CD14-positive monocyte (primary cell): ENCODE measurements at regions not wholly inside any gene's neighbourhood (a gene's known extent, or its start where the extent isn't known, plus 50 kb on each side); places are given as distances from the start of the nearest gene placed in this dataset.

Source experiments
- DNase-seq, 3 donors: peaks; one replicate each; pipeline ENCODE4 v3.0.0-alpha.2; 2011 to 2022
- H2AFZ ChIP-seq: 2 replicates; pipeline ENCODE4 v1.6.0; 2012; ENCODE audit warnings: mild to moderate bottlenecking, low read depth, low read length, inconsistent platforms; ENCODE audit not compliant: insufficient read depth, poor library complexity, severe bottlenecking
- H3K27ac ChIP-seq, 2 donors: 1 replicate in 1 of 2; 2 replicates in 1 of 2; pipeline ENCODE4 v1.5.1; 2012 to 2013; ENCODE audit warnings: low read length in 2 of 2, control low read depth in 1 of 2, inconsistent platforms in 1 of 2, low read depth in 1 of 2, mild to moderate bottlenecking in 1 of 2
- H3K27me3 ChIP-seq, 2 donors: one replicate each; pipeline versions ENCODE4 v1.6.0 to v1.6.1; 2011 to 2013; ENCODE audit warnings: low read length in 2 of 2; ENCODE audit not compliant: control insufficient read depth in 2 of 2, insufficient read depth in 2 of 2
- H3K36me3 ChIP-seq, 2 donors: replicated peaks in 1 of 2; 1 replicate in 1 of 2; 2 replicates in 1 of 2; pipeline versions ENCODE4 v1.5.1 to v1.6.1; 2012 to 2013; ENCODE audit warnings: low read length in 2 of 2, control low read depth in 1 of 2, inconsistent platforms in 1 of 2, mild to moderate bottlenecking in 1 of 2; ENCODE audit not compliant: insufficient read depth in 2 of 2, control insufficient read depth in 1 of 2
- H3K4me1 ChIP-seq, 2 donors: 1 replicate in 1 of 2; 2 replicates in 1 of 2; pipeline versions ENCODE4 v1.5.1 to v1.6.1; 2012 to 2013; ENCODE audit warnings: low read length in 2 of 2, control low read depth in 1 of 2, inconsistent platforms in 1 of 2, mild to moderate bottlenecking in 1 of 2, moderate library complexity in 1 of 2; ENCODE audit not compliant: insufficient read depth in 2 of 2, control insufficient read depth in 1 of 2
- H3K4me2 ChIP-seq: replicated peaks from 2 replicates; pipeline ENCODE3; 2012; ENCODE audit warnings: low read length, moderate library complexity, mild to moderate bottlenecking; ENCODE audit not compliant: poor library complexity, severe bottlenecking; ENCODE audit errors: extremely low read depth
- H3K4me3 ChIP-seq, 3 experiments: fragments of 200-600 bp in 1 of 3; sonication (generic) in 1 of 3; replicated peaks in 1 of 3; 1 replicate in 2 of 3; 2 replicates in 1 of 3; pipeline ENCODE4 v1.5.1; 2011 to 2013; ENCODE audit warnings: low read length in 3 of 3, mild to moderate bottlenecking in 3 of 3, control low read depth in 2 of 3, low read depth in 2 of 3, inconsistent platforms in 1 of 3, moderate library complexity in 1 of 3
- H3K79me2 ChIP-seq: 2 replicates; pipeline ENCODE4 v1.6.0; 2012; ENCODE audit warnings: mild to moderate bottlenecking, control low read depth, inconsistent platforms, low read length, moderate library complexity; ENCODE audit not compliant: insufficient read depth
- H3K9ac ChIP-seq: 2 replicates; pipeline ENCODE4 v1.6.0; 2017; ENCODE audit warnings: low read length, mild to moderate bottlenecking; ENCODE audit not compliant: insufficient read depth, poor library complexity, severe bottlenecking
- H3K9me3 ChIP-seq, 2 donors: replicated peaks in 1 of 2; 1 replicate in 1 of 2; 2 replicates in 1 of 2; pipeline versions ENCODE4 v1.5.1 to v1.6.1; 2012 to 2013; ENCODE audit warnings: low read length in 2 of 2, control low read depth in 1 of 2; ENCODE audit not compliant: control insufficient read depth in 1 of 2, insufficient read depth in 1 of 2
- H4K20me1 ChIP-seq: 2 replicates; pipeline ENCODE4 v1.6.0; 2012; ENCODE audit warnings: mild to moderate bottlenecking, low read length, control low read depth, moderate library complexity; ENCODE audit not compliant: insufficient read depth
- H3K27ac Mint-ChIP-seq, 7 donors: one replicate each; pipeline ENCODE4 v1.8.0; 2020; ENCODE audit warnings: mild to moderate bottlenecking in 7 of 7, mixed read lengths in 7 of 7, moderate library complexity in 6 of 7, inconsistent platforms in 2 of 7
- H3K27me3 Mint-ChIP-seq, 3 donors: one replicate each; pipeline ENCODE4 v1.8.0; 2021 to 2022; ENCODE audit warnings: low read depth in 3 of 3, mild to moderate bottlenecking in 3 of 3, mixed read lengths in 3 of 3, moderate library complexity in 3 of 3, inconsistent platforms in 1 of 3
- H3K36me3 Mint-ChIP-seq, 2 donors: one replicate each; pipeline ENCODE4 v1.8.0; 2020; ENCODE audit warnings: mixed read lengths in 2 of 2, inconsistent platforms in 1 of 2, mild to moderate bottlenecking in 1 of 2
- H3K4me1 Mint-ChIP-seq: one replicate; pipeline ENCODE4 v1.8.0; 2020; ENCODE audit warnings: mild to moderate bottlenecking, mixed read lengths
- H3K4me3 Mint-ChIP-seq, 2 donors: one replicate each; pipeline ENCODE4 v1.8.0; 2020; ENCODE audit warnings: mild to moderate bottlenecking in 2 of 2, mixed read lengths in 2 of 2, moderate library complexity in 1 of 2
- H3K9me3 Mint-ChIP-seq, 7 donors: one replicate each; pipeline ENCODE4 v1.8.0; 2020 to 2022; ENCODE audit warnings: mixed read lengths in 7 of 7, mild to moderate bottlenecking in 6 of 7, moderate library complexity in 6 of 7, inconsistent platforms in 2 of 7
- WGBS: methylation state at CpG from one replicate; pipeline ENCODE4 v1.1.5; 2013; ENCODE audit warnings: missing lambda C conversion rate; ENCODE audit not compliant: insufficient coverage; 5-methylcytosine and 5-hydroxymethylcytosine counted together
- intact Hi-C, 2 donors: fragments of 100-400 bp; cut with micrococcal nuclease; formaldehyde crosslinking; loops; one replicate each; pipeline versions ENCODE4 v1.15.0 to v1.15.1; 2023
- TF ChIP-seq, protein P1 (sequence below): fragments of 200-600 bp; IDR thresholded peaks from one replicate; pipeline ENCODE4 v1.8.0; 2022; ENCODE audit warnings: antibody characterized with exemption, mild to moderate bottlenecking

DNA sequence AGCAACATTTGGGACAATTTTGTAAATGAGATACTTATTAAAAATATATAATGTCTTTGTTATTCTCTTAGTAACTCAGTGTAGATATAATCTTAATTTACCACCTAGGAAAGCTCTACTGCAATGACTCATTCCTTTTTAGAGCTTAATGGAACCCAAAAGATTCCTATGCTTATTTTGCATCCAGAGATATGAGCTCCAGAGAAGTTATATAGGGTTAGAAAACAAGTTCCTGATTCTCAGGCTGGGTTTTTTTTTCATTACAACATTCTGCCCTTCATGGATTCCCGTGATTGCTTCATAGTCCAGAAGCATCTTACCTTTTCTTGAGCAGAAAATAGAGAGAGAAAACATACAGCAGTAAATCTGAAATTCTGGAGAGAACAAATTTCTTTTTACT is 57.9 kb upstream of the CXCL8 start:
- no peaks in the 10 kb centered on the region for H3K27me3 Mint-ChIP-seq
- no peak overlapping the region for H3K27ac Mint-ChIP-seq
- no peak overlapping the region for H3K9ac ChIP-seq
- no peak overlapping the region for H3K27ac ChIP-seq
- H3K4me3 ChIP-seq, result no peak overlapping the region
- intact Hi-C loops, result no loop called here
- no peaks in the 10 kb centered on the region for H3K27me3 ChIP-seq
- H3K4me3 Mint-ChIP-seq, result no peak overlapping the region
- TF ChIP-seq, protein P1, sequence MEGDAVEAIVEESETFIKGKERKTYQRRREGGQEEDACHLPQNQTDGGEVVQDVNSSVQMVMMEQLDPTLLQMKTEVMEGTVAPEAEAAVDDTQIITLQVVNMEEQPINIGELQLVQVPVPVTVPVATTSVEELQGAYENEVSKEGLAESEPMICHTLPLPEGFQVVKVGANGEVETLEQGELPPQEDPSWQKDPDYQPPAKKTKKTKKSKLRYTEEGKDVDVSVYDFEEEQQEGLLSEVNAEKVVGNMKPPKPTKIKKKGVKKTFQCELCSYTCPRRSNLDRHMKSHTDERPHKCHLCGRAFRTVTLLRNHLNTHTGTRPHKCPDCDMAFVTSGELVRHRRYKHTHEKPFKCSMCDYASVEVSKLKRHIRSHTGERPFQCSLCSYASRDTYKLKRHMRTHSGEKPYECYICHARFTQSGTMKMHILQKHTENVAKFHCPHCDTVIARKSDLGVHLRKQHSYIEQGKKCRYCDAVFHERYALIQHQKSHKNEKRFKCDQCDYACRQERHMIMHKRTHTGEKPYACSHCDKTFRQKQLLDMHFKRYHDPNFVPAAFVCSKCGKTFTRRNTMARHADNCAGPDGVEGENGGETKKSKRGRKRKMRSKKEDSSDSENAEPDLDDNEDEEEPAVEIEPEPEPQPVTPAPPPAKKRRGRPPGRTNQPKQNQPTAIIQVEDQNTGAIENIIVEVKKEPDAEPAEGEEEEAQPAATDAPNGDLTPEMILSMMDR, result no peak
- no peaks in the 10 kb centered on the region for H3K9me3 ChIP-seq
- no CpG with 5 or more reads among the region's 1 CpG for WGBS
- H3K9me3 Mint-ChIP-seq, result no peaks in the 10 kb centered on the region
- no peaks in the 10 kb centered on the region for H4K20me1 ChIP-seq
- H2AFZ ChIP-seq, result no peak overlapping the region
- H3K36me3 ChIP-seq, result no peaks in the 10 kb centered on the region
- no peaks in the 10 kb centered on the region for H3K36me3 Mint-ChIP-seq
- H3K4me2 ChIP-seq, result no peak overlapping the region
- DNase-seq, result peak in 1 of 3 donors; percentile 79
- H3K4me1 Mint-ChIP-seq, result peaks cover 3% of the 10 kb centered on the region
- H3K4me1 ChIP-seq, result no peaks in the 10 kb centered on the region
- no peaks in the 10 kb centered on the region for H3K79me2 ChIP-seq

DNA sequence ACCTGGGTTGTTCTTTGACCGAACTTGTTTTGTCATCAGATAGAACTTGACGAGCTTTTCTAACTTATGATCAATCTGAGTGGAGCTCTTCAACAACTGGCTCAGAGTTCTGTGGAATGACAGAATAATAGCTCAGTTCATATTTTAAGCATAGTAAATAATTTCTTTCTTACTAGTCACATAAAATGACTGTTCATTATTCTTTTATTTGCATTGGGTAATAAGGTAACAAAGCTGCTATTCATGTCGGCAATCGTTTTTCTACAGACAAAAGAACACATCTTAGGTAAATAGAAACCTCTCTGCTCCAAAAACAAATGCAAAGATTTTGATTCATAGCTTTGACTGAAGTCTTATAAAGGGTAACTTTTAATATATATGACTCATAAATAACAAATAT is 57.3 kb upstream of the CXCL8 start:
- Histone ChIP-seq H3K9me3 (no peaks in the 10 kb centered on the region), H3K4me2 (no peak overlapping the region), H3K9ac (no peak overlapping the region), H2AFZ (no peak overlapping the region), H3K27me3 (no peaks in the 10 kb centered on the region), H3K4me3 (no peak overlapping the region), H4K20me1 (no peaks in the 10 kb centered on the region), H3K4me1 (no peaks in the 10 kb centered on the region), H3K79me2 (no peaks in the 10 kb centered on the region), H3K27ac (no peak overlapping the region), H3K36me3 (no peaks in the 10 kb centered on the region)
- Mint-ChIP-seq H3K27me3 (no peaks in the 10 kb centered on the region), H3K36me3 (no peaks in the 10 kb centered on the region), H3K4me1 (peaks cover 3% of the 10 kb centered on the region), H3K9me3 (no peaks in the 10 kb centered on the region), H3K4me3 (no peak overlapping the region), H3K27ac (no peak overlapping the region)
- DNase-seq, result no peak
- TF ChIP-seq, protein P1, result no peak
- no CpG with 5 or more reads among the region's 4 CpGs for WGBS
- intact Hi-C loops, result no loop called here
